ENCODE measurements at regions not wholly inside any gene's neighbourhood (a gene's known extent, or its start where the extent isn't known, plus 50 kb on each side); places are given as distances from the start of the nearest gene placed in this dataset.

- Histone ChIP-seq H3K9me3 (no peaks in the 10 kb centered on the region), H3K27ac (no peak overlapping the region), H3K4me3 (no peak overlapping the region), H3K36me3 (no peaks in the 10 kb centered on the region), H3K4me1 (no peaks in the 10 kb centered on the region), H3K27me3 (no peaks in the 10 kb centered on the region)
- intact Hi-C loops (cut with DNase I): no loop called here
- no peak for TF ChIP-seq CTCF (IDR thresholded peaks at IDR 0.05)
- DNase-seq (ENCODE audit: low spot score in 2 of 2): no peak
Measured at GRCh38 chr6:168926306-168926705, 327.3 kb downstream of the THBS2 start.

GRCh38 chr6:168925671-168926070, 328.0 kb downstream of the THBS2 start:
- Histone ChIP-seq H3K9me3 (no peaks in the 10 kb centered on the region), H3K4me1 (no peaks in the 10 kb centered on the region), H3K4me3 (no peak overlapping the region), H3K27ac (no peak overlapping the region), H3K27me3 (no peaks in the 10 kb centered on the region), H3K36me3 (no peaks in the 10 kb centered on the region)
- intact Hi-C loops (cut with DNase I): no loop called here
- no peak for DNase-seq (ENCODE audit: low spot score in 2 of 2)
- TF ChIP-seq CTCF (IDR thresholded peaks at IDR 0.05): no peak

DNA sequence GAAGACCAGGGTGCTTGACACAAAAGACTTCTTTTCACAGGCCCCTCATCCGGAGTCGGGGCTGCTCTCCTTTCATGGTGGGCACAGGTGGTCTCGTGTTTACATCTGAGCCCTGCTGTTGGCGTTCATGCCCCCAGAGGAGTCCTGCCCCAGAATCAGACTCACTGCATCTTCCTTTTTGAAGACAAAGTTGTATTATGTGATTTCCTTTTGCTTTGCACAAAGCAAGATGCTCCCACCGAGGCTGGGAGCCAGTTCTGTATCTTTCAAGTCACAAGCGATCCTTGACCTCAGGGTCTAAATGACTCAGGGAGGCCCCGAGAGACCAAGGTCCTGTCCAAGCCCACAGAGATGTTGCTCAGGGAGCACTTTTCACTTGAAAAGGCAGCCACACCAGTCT, 330.5 kb downstream of the THBS2 start:
- Histone ChIP-seq H3K27me3 (no peaks in the 10 kb centered on the region), H3K36me3 (no peaks in the 10 kb centered on the region), H3K4me3 (no peak overlapping the region), H3K4me1 (no peaks in the 10 kb centered on the region), H3K9me3 (no peaks in the 10 kb centered on the region), H3K27ac (no peak overlapping the region)
- DNase-seq (ENCODE audit: low spot score in 2 of 2): no peak
- intact Hi-C loops (cut with DNase I): no loop called here
- no peak for TF ChIP-seq CTCF (IDR thresholded peaks at IDR 0.05)

- no peak for TF ChIP-seq CTCF (IDR thresholded peaks at IDR 0.05)
- H3K27me3 ChIP-seq: no peaks in the 10 kb centered on the region
- no peak for DNase-seq (ENCODE audit: low spot score in 2 of 2)
- H3K27ac ChIP-seq: no peak overlapping the region
- H3K9me3 ChIP-seq: no peaks in the 10 kb centered on the region
- intact Hi-C loops (cut with DNase I): no loop called here
- H3K4me1 ChIP-seq: no peaks in the 10 kb centered on the region
- H3K4me3 ChIP-seq: no peak overlapping the region
- H3K36me3 ChIP-seq: no peaks in the 10 kb centered on the region
Measured at GRCh38 chr6:168922436-168922835, 331.2 kb downstream of the THBS2 start.

DNA sequence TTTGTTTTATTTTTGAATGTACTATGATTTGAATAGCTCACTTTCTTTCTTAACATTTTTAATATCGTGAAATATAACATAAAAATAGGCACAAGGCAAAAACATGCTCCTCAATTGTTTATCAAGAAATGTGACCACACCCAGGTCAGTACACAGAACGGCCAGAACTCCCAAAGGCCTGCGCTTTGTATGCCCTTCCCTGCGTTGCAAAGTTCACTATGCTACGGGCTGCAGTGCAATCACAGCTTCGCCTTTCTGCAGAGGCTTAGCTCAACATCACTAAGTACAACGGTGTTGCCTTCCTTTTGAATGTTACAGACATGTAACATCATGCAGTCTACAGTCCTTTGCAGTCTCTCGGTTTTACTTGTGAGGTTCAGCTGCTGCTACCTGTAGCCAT, 333.4 kb downstream of the THBS2 start:
- H3K4me3 ChIP-seq: no peak overlapping the region
- H3K27ac ChIP-seq: no peak overlapping the region
- no peaks in the 10 kb centered on the region for H3K9me3 ChIP-seq
- no peaks in the 10 kb centered on the region for H3K36me3 ChIP-seq
- no peaks in the 10 kb centered on the region for H3K27me3 ChIP-seq
- TF ChIP-seq CTCF (IDR thresholded peaks at IDR 0.05): no peak
- no peak for DNase-seq (ENCODE audit: low spot score in 2 of 2)
- peaks cover 0 to 7% of the 10 kb centered on the region in 2 donors for H3K4me1 ChIP-seq
- intact Hi-C loops (cut with DNase I): no loop called here

GRCh38 chr6:168919470-168920179, 334.0 kb downstream of the THBS2 start:
- no peaks in the 10 kb centered on the region for H3K27me3 ChIP-seq
- no peaks in the 10 kb centered on the region for H3K36me3 ChIP-seq
- DNase-seq (ENCODE audit: low spot score in 2 of 2): no peak
- H3K4me3 ChIP-seq: no peak overlapping the region
- H3K9me3 ChIP-seq: no peaks in the 10 kb centered on the region
- no peak overlapping the region for H3K27ac ChIP-seq
- TF ChIP-seq CTCF (IDR thresholded peaks at IDR 0.05): no peak
- intact Hi-C loops (cut with DNase I): no loop called here
- peaks cover 0 to 7% of the 10 kb centered on the region in 2 donors for H3K4me1 ChIP-seq

Measured in ascending aorta (tissue), 2 donors.